ENCODE measurements at regions not wholly inside any gene's neighbourhood (a gene's known extent, or its start where the extent isn't known, plus 50 kb on each side); places are given as distances from the start of the nearest gene placed in this dataset.

DNA sequence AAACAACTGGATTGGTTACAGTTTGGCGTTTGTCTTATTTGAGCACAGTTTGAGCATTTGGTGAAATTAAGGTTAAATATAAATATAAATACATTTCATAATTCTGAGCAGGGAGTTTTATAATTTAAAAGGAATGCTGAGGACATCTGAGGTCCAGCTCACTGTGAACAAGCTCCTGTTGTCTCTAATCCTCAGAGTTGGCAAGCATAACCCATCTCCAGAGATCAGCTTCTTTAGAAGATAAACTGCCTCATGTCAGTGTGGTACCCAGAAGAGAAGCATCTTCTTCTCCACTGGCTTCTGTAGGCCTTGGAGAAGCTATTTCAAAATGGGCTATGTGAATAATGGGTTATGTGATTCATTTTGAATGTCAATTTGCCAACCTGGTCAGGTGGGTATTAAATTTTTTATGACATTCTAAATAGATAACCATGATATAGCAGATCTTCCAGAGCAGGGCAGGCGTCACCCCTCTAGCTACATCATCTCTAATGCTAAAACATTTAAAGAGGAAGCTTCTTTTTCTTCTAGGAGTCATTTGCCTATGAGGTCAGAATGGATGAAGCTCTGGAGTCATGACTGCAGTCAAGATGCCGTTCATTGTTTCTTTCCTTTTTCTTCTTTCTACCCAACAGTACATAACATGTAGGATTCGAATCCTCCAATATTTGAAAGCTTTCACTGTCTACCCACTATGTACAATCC is 324.0 kb downstream of the RNF144A start:
- WGBS, 2 donors = 90 to 94% methylated on average over 4 of the region's 4 CpGs
- intact Hi-C loops (cut with DNase I) = no loop called here
- H3K27ac ChIP-seq = no peak overlapping the region
- H3K9me3 ChIP-seq = no peaks in the 10 kb centered on the region
- H3K36me3 ChIP-seq = no peaks in the 10 kb centered on the region
- no peak for DNase-seq
- no peaks in the 10 kb centered on the region for H3K4me1 ChIP-seq
- TF ChIP-seq POLR2A (IDR thresholded peaks at IDR 0.05) = no peak
- TF ChIP-seq, protein P1, sequence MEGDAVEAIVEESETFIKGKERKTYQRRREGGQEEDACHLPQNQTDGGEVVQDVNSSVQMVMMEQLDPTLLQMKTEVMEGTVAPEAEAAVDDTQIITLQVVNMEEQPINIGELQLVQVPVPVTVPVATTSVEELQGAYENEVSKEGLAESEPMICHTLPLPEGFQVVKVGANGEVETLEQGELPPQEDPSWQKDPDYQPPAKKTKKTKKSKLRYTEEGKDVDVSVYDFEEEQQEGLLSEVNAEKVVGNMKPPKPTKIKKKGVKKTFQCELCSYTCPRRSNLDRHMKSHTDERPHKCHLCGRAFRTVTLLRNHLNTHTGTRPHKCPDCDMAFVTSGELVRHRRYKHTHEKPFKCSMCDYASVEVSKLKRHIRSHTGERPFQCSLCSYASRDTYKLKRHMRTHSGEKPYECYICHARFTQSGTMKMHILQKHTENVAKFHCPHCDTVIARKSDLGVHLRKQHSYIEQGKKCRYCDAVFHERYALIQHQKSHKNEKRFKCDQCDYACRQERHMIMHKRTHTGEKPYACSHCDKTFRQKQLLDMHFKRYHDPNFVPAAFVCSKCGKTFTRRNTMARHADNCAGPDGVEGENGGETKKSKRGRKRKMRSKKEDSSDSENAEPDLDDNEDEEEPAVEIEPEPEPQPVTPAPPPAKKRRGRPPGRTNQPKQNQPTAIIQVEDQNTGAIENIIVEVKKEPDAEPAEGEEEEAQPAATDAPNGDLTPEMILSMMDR (IDR thresholded peaks at IDR 0.05) = no peak
- H3K27me3 ChIP-seq = no peaks in the 10 kb centered on the region
- no peak overlapping the region for H3K4me3 ChIP-seq (replicated peaks in 1 of 3)

DNA sequence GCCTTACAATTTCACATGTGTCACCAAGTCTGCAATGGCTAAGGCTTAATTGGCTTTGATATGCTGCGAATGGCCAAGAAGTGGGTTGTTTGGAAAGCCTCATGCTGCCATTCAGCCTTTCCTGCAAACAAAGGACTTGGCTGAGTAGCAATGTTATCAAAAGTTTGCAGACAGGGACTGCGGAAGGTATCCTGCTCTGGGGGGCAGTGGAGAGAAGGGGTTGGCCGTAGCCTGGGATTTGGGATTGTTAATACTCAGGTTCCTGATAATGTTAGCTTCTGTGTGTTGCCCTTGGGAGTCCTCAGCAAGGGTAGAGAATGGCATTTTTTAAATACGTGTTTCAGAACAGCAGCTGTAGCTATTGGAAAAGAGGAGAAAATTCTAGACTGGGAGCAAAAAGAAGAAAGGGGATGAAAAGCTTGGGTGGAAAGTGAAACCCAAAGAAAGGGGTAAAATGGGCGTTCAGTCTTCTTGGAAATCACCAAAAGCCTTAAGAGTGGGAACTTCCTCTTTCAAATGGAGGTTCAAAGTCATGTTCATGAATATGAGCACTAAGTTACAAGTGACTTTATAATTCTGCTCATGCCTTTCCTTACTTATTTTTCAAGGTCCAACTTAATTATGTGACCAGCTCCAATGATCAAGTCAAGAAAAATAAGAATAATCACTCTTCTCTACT is 325.1 kb downstream of the RNF144A start:
- no peaks in the 10 kb centered on the region for H3K9me3 ChIP-seq
- no peaks in the 10 kb centered on the region for H3K27me3 ChIP-seq
- no peak overlapping the region for H3K4me3 ChIP-seq (replicated peaks in 1 of 3)
- intact Hi-C loops (cut with DNase I) = no loop called here
- 76 to 79% methylated on average over 5 of the region's 5 CpGs for whole genome bisulfite sequencing, 2 donors
- no peaks in the 10 kb centered on the region for H3K4me1 ChIP-seq
- no peak overlapping the region for H3K27ac ChIP-seq
- H3K36me3 ChIP-seq = no peaks in the 10 kb centered on the region
- DNase-seq = no peak
- no peak for TF ChIP-seq POLR2A (IDR thresholded peaks at IDR 0.05)
- TF ChIP-seq, protein P1 (IDR thresholded peaks at IDR 0.05) = no peak

DNA sequence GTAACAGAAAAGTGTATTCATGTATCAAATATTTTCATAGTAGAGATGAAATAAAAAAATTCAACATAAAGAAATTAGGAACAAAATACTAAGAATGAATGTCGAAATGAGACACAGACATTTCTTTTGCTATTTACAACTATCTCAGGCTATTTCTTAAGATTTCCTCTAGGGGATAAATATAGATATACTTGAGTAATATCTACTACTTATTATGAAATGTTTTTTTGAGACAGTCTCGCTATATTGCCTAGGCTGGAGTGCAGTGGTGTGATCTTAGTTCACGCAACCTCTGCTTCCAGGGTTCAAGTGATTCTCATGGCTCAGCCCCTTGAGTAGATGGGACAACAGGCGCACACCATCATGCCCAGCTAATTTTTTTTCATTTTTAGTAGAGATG is 326.1 kb downstream of the RNF144A start:
- 72 to 94% methylated on average over 4 of the region's 4 CpGs for WGBS, 2 donors
- no peak overlapping the region for H3K27ac ChIP-seq
- no peaks in the 10 kb centered on the region for H3K4me1 ChIP-seq
- DNase-seq = no peak
- no peaks in the 10 kb centered on the region for H3K9me3 ChIP-seq
- H3K36me3 ChIP-seq = no peaks in the 10 kb centered on the region
- intact Hi-C loops (cut with DNase I) = no loop called here
- H3K27me3 ChIP-seq = no peaks in the 10 kb centered on the region
- TF ChIP-seq, protein P1 (IDR thresholded peaks at IDR 0.05) = no peak
- TF ChIP-seq POLR2A (IDR thresholded peaks at IDR 0.05) = no peak
- no peak overlapping the region for H3K4me3 ChIP-seq (replicated peaks in 1 of 3)

DNA sequence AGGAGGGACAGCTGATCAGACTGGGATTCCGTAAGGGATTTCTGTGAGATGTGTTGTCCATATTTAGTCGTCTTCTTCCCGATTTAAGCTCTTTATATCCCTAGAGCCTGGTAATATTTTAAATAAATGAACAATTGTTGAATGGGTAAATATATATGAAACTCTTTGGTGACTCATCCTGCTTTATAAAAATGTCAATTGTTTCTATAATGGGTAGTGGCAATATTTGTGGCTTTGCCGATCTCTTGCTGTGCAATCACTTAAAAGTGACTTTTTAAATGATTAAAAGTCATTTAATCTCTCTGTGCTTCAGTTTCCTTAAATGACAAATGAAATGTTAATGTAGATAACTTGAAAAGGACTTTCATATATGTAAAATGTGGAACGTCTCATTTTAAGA is 339.2 kb downstream of the RNF144A start:
- 73 to 90% methylated on average over 5 of the region's 5 CpGs for WGBS, 2 donors
- TF ChIP-seq, protein P1 (IDR thresholded peaks at IDR 0.05) = no peak
- TF ChIP-seq POLR2A (IDR thresholded peaks at IDR 0.05) = no peak

DNA sequence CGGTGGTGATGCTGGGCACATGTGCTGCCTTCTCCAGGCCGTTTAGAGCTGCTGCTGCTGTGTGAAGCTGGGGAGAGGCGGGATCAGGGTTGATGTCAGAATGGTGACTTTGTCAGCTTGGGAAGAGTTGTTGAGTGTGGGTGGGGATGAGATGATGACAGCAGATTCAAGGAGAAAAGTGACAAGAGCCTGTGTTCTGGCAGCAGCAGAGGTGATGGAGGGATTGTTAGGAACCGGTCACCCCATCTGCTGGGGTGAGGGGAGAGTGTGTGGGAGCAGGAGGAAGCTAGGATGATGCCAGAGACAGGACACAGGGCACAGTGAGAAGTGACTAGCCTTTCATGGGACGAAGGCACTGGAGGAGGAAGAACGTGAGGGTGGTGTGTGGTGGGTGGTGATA is 345.5 kb downstream of the RNF144A start:
- Histone ChIP-seq H3K4me1 (no peaks in the 10 kb centered on the region), H3K4me3 (replicated peaks in 1 of 3) (no peak overlapping the region), H3K27ac (no peak overlapping the region), H3K36me3 (no peaks in the 10 kb centered on the region), H3K9me3 (no peaks in the 10 kb centered on the region), H3K27me3 (no peaks in the 10 kb centered on the region)
- TF ChIP-seq, protein P1 (IDR thresholded peaks at IDR 0.05) = no peak
- TF ChIP-seq POLR2A (IDR thresholded peaks at IDR 0.05) = no peak
- intact Hi-C loops (cut with DNase I) = no loop called here
- WGBS, 2 donors = 76 to 78% methylated on average over 6 of the region's 6 CpGs
- DNase-seq = no peak

More for the DNA sequence above, 339.2 kb downstream of the RNF144A start:
- DNase-seq = no peak
- no peaks in the 10 kb centered on the region for H3K27me3 ChIP-seq
- intact Hi-C loops (cut with DNase I) = no loop called here
- H3K36me3 ChIP-seq = no peaks in the 10 kb centered on the region
- H3K4me3 ChIP-seq (replicated peaks in 1 of 3) = no peak overlapping the region
- no peaks in the 10 kb centered on the region for H3K9me3 ChIP-seq
- no peak overlapping the region for H3K27ac ChIP-seq
- no peaks in the 10 kb centered on the region for H3K4me1 ChIP-seq
